HEK293T (cell line): ENCODE measurements at regions not wholly inside any gene's neighbourhood (a gene's known extent, or its start where the extent isn't known, plus 50 kb on each side); places are given as distances from the start of the nearest gene placed in this dataset.

Experiments used
- ARNT ChIP-seq: fragments of 450-650 bp; IDR thresholded peaks from 2 replicates; pipeline ENCODE4 v1.6.1; 2017; ENCODE audit warnings: mild to moderate bottlenecking
- BHLHE40 ChIP-seq: fragments of 450-650 bp; IDR thresholded peaks from 2 replicates; pipeline ENCODE4 v1.6.1; 2016; ENCODE audit warnings: mild to moderate bottlenecking, moderate library complexity, borderline replicate concordance
- ELF4 ChIP-seq: fragments of 450-650 bp; IDR thresholded peaks from 2 replicates; pipeline ENCODE4 v1.6.1; 2017; ENCODE audit warnings: antibody characterized with exemption
- FOXK2 ChIP-seq: fragments of 450-650 bp; IDR thresholded peaks from 2 replicates; pipeline ENCODE4 v1.6.1; 2016; ENCODE audit warnings: mild to moderate bottlenecking
- FOXM1 ChIP-seq: fragments of 450-650 bp; IDR thresholded peaks from 2 replicates; pipeline ENCODE4 v1.6.1; 2017; ENCODE audit warnings: mild to moderate bottlenecking, borderline replicate concordance
- HDGF ChIP-seq: fragments of 450-650 bp; IDR thresholded peaks from 2 replicates; pipeline ENCODE4 v1.6.1; 2017; ENCODE audit warnings: antibody characterized with exemption, borderline replicate concordance
- L3MBTL2 ChIP-seq: fragments of 450-650 bp; conservative IDR thresholded peaks from 2 replicates; pipeline ENCODE4 v1.6.1; 2016; ENCODE audit warnings: mild to moderate bottlenecking
- NFRKB ChIP-seq: fragments of 450-650 bp; IDR thresholded peaks from 2 replicates; pipeline ENCODE4 v1.6.1; 2016; ENCODE audit warnings: mild to moderate bottlenecking, moderate library complexity
- SP1 ChIP-seq: fragments of 450-650 bp; IDR thresholded peaks from 2 replicates; pipeline ENCODE4 v1.6.1; 2017
- SUZ12 ChIP-seq: fragments of 450-650 bp; IDR thresholded peaks from 2 replicates; pipeline ENCODE4 v1.6.1; 2016; ENCODE audit warnings: mild to moderate bottlenecking
- TARDBP ChIP-seq: fragments of 450-650 bp; IDR thresholded peaks from 2 replicates; pipeline ENCODE4 v1.6.1; 2016

DNA sequence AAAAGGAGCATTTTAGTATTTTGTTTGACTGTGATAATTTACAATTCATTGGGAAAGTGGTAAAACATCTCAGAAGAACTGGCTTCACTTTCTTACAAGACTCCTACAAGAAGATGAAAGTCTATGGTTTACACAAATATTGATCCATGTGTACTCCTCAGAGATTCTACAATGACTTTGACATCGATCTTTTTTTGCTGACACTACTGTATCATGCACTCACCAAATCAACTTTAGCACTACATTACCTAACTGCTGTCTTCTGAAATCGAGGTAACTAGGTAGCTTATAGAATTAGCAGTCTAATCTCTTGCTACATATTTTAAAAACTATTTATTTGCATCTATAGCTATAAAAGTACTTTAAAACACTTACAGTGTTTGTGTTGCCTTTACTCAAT, 757.6 kb downstream of the TBL1XR1 start:
- TF ChIP-seq ARNT (no peak), SUZ12 (no peak), HDGF (no peak), FOXK2 (no peak), FOXM1 (no peak), NFRKB (no peak), L3MBTL2 (no peak), ELF4 (no peak), BHLHE40 (no peak), TARDBP (no peak), SP1 (no peak)
